Endothelial cell of umbilical vein (primary cell): ENCODE measurements at regions not wholly inside any gene's neighbourhood (a gene's known extent, or its start where the extent isn't known, plus 50 kb on each side); places are given as distances from the start of the nearest gene placed in this dataset.

Source experiments
- EZH2 ChIP-seq: IDR thresholded peaks from 2 replicates; pipeline ENCODE4 v1.6.1; 2012; ENCODE audit warnings: borderline replicate concordance, low read depth, mild to moderate bottlenecking, moderate library complexity, low read length, inconsistent platforms; ENCODE audit not compliant: severe bottlenecking
- FOS ChIP-seq: IDR thresholded peaks from 2 replicates; pipeline ENCODE4 v1.6.1; 2011; ENCODE audit warnings: mild to moderate bottlenecking, low read length, moderate library complexity, borderline replicate concordance; ENCODE audit not compliant: insufficient read depth
- GATA2 ChIP-seq: IDR thresholded peaks from 2 replicates; pipeline ENCODE4 v1.7.0; 2011; ENCODE audit warnings: low read depth, mild to moderate bottlenecking, moderate library complexity, mixed read lengths, low read length; ENCODE audit not compliant: insufficient read length, insufficient read depth
- JUN ChIP-seq: IDR thresholded peaks from 2 replicates; pipeline ENCODE4 v1.6.1; 2011; ENCODE audit warnings: borderline replicate concordance, low read depth; ENCODE audit not compliant: insufficient read length, insufficient read depth
- MYC ChIP-seq: IDR thresholded peaks from one replicate; pipeline ENCODE4 v1.6.1; 2011; ENCODE audit warnings: mild to moderate bottlenecking, low read depth, low read length
- POLR2A ChIP-seq: IDR thresholded peaks from 2 replicates; pipeline ENCODE4 v1.6.1; 2012; ENCODE audit warnings: low read depth, mild to moderate bottlenecking, control low read depth, low read length
- POLR2AphosphoS5 ChIP-seq: IDR thresholded peaks from 2 replicates; pipeline ENCODE4 v1.6.1; 2012; ENCODE audit warnings: low read depth, mild to moderate bottlenecking, control low read depth, low read length, moderate library complexity; ENCODE audit not compliant: insufficient read depth
- TF ChIP-seq, protein P1 (sequence below), 2 donors: IDR thresholded peaks; 1 replicate in 1 of 2; 2 replicates in 1 of 2; pipeline ENCODE4 v1.5.1; 2011; ENCODE audit warnings: low read length in 2 of 2, mild to moderate bottlenecking in 2 of 2, moderate library complexity in 2 of 2, control low read depth in 1 of 2, inconsistent platforms in 1 of 2, low read depth in 1 of 2; ENCODE audit not compliant: insufficient read depth in 1 of 2; ENCODE audit errors: extremely low read depth in 1 of 2
- TF ChIP-seq, protein P2 (sequence below): IDR thresholded peaks from 2 replicates; pipeline ENCODE4 v1.6.1; 2011; ENCODE audit not compliant: insufficient read depth, insufficient read length

DNA sequence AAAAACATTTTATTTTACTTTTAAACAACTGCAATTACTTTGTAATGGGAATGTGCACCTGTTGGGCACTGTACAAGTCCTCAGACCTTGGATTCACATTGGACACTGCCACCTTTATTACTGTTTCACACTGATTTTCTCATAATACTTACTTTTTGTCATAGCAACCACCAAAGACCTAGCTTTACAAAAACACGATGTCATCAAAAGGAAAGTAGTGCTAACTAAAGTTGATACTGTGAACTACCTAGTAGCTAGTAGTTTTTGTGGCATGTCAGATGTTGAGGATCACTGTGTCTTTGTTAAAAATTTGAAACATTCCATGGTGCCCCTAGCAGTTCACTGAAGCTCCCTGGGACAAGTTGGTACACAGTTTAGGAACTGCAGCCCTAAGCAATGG lies 62.9 kb upstream of the HOPX start:
- TF ChIP-seq, protein P1, sequence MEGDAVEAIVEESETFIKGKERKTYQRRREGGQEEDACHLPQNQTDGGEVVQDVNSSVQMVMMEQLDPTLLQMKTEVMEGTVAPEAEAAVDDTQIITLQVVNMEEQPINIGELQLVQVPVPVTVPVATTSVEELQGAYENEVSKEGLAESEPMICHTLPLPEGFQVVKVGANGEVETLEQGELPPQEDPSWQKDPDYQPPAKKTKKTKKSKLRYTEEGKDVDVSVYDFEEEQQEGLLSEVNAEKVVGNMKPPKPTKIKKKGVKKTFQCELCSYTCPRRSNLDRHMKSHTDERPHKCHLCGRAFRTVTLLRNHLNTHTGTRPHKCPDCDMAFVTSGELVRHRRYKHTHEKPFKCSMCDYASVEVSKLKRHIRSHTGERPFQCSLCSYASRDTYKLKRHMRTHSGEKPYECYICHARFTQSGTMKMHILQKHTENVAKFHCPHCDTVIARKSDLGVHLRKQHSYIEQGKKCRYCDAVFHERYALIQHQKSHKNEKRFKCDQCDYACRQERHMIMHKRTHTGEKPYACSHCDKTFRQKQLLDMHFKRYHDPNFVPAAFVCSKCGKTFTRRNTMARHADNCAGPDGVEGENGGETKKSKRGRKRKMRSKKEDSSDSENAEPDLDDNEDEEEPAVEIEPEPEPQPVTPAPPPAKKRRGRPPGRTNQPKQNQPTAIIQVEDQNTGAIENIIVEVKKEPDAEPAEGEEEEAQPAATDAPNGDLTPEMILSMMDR (IDR thresholded peaks at IDR 0.05; ENCODE audit: extremely low read depth in 1 of 2, insufficient read depth in 1 of 2, low read depth in 1 of 2, low read length in 2 of 2), result no peak
- TF ChIP-seq FOS, result no peak
- TF ChIP-seq POLR2AphosphoS5, result no peak
- TF ChIP-seq EZH2, result no peak
- TF ChIP-seq, protein P2, sequence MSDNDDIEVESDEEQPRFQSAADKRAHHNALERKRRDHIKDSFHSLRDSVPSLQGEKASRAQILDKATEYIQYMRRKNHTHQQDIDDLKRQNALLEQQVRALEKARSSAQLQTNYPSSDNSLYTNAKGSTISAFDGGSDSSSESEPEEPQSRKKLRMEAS, result no peak
- no peak for TF ChIP-seq POLR2A
- TF ChIP-seq GATA2, result no peak
- no peak for TF ChIP-seq MYC
- TF ChIP-seq JUN, result no peak
